ENCODE measurements at regions not wholly inside any gene's neighbourhood (a gene's known extent, or its start where the extent isn't known, plus 50 kb on each side); places are given as distances from the start of the nearest gene placed in this dataset.

DNA sequence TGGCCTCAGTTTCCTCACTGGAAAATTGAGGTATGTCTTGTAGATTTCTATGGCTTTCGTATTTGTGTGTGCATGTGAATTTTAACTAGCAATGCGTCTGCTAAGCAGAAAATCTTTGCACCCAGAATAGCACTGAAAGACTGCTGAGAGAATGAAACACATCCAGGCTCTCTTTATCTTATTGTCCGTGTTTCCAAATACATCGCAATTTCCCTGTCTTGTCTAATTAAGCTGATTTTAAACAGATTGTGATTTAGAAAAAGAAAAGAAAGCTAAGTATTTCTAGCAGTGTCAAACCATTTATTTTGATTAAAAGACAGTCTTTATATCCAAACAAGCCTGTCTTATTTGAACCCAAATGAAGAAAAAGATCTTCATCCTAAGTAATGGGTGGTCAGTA lies 168.6 kb downstream of the PMP22 start:
- TF ChIP-seq POLR2A (IDR thresholded peaks at IDR 0.05), result no peak
- TF ChIP-seq, protein P1, sequence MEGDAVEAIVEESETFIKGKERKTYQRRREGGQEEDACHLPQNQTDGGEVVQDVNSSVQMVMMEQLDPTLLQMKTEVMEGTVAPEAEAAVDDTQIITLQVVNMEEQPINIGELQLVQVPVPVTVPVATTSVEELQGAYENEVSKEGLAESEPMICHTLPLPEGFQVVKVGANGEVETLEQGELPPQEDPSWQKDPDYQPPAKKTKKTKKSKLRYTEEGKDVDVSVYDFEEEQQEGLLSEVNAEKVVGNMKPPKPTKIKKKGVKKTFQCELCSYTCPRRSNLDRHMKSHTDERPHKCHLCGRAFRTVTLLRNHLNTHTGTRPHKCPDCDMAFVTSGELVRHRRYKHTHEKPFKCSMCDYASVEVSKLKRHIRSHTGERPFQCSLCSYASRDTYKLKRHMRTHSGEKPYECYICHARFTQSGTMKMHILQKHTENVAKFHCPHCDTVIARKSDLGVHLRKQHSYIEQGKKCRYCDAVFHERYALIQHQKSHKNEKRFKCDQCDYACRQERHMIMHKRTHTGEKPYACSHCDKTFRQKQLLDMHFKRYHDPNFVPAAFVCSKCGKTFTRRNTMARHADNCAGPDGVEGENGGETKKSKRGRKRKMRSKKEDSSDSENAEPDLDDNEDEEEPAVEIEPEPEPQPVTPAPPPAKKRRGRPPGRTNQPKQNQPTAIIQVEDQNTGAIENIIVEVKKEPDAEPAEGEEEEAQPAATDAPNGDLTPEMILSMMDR (IDR thresholded peaks at IDR 0.05), result no peak
